ENCODE measurements at regions not wholly inside any gene's neighbourhood (a gene's known extent, or its start where the extent isn't known, plus 50 kb on each side); places are given as distances from the start of the nearest gene placed in this dataset.
"Not testable (repeated sequence)": the region's sequence is repeated elsewhere in the genome, so short reads cannot be mapped to it uniquely, and the experiment has no call there.

DNA sequence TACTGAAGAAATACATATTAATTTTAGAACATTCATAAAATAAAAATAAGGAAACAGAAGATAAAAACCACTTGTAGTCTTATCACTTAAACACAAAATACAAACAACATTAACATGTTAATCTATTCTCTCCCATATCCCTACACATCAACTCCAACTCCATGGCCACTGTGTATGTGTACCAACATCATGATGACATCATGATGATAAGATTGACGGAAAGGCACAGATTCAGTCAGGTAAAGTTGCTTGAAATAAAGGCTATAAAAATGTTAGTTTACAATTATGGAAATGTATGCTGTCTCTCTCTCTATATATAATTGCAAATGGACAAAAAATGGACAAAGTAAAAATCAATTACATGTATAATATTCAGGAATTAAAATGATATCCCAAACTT, 388.5 kb upstream of the UBE2E3 start:
- no peak for DNase-seq

DNA sequence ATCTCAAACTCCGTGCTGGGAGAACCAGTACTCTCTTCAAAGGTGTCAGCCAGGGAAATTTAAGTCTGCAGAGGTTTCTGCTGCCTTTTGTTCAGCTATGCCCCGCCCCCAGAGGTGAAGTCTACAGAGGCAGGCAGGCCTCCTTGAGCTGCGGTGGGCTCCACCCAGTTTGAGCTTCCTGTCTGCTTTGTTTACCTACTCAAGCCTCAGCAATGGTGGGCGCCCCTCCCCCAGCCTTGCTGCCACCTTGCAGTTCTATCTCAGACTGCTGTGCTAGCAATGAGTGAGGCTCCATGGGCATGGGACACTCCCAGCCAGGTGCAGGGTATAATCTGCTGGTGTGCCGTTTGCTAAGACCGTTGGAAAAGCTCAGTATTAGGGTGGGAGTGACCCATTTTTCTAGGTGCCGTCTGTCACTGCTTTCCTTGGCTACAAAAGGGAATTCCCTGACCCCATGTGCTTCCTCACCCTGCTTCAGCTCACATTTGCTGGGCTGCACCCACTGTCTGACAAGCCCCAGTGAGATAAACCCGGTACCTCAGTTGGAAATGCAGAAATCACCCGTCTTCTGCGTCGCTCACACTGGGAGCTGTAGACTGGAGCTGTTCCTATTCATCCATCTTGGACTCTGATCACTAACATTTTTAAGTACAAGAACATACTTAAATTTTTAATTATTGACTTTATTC, 389.2 kb upstream of the UBE2E3 start:
- DNase-seq: not testable (repeated sequence)

DNA sequence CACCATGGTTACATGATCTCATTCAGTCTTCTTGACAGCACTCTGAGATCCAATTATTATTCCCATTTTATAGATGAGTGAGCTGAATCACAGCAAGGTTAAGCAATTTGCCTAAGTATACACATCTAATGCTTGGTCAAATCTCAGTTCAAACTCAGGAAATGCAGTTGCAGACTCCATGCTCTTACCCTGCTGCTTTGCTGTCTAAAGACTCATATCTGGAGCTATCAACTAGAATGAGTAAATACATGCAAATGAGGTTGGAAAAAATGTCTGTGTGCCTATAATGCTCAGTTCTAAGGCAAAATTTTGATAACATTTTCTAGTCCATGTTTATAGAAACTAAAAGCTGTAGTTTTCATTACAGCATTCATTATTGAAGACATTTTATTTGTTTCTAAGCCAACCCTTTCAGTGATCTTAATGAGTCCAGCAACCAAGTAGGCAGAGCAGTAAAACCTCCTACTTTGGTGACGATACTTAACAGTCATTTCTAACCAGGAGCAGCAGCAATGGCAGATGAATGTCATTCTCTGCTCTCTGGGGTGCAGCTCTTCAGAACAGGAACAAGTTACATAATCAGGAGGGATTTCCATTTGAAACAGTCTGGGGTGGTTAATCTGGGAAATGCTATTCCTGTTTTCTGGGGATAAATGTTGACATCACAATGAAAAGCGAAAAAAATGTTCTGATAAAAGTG, 396.8 kb upstream of the UBE2E3 start:
- DNase-seq: no peak

DNA sequence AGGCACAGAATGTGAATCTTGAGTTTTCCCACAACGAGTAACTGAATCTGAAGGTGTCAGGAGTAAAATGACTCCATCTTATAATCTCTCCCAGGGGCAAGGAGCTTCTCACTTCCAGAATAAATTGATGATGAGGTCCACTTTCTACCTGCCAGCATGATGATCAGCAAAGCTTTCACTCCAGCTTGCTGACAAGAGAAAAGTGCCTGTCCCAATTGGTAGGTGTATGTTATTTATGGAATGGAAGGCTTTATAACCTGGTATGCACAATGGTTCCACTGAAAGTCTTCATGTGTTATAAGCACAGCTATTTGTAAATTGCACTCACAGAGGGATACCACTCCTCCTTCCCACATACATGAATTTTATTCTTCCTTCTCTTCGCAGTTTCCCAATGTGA, 401.0 kb upstream of the UBE2E3 start:
- DNase-seq: no peak

DNA sequence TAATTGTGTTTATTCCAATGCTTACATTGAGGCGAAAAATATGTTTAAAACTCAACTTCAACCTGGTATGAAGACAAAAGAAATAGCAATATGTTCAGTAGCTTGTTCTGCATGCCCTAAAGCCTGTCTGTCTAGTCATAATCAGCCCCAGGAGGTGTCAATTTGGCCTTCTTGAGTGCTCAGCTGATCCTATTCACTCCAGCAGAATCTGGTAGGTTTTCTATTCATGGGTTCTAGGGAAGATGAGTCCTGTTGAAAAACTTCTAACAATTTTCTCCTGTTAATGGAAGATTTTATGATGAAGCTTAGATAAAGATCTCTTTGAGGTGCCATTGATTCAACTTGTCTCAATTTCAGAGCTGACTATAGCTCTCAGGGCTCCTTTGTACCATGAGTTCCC, 402.0 kb upstream of the UBE2E3 start:
- DNase-seq: no peak

DNA sequence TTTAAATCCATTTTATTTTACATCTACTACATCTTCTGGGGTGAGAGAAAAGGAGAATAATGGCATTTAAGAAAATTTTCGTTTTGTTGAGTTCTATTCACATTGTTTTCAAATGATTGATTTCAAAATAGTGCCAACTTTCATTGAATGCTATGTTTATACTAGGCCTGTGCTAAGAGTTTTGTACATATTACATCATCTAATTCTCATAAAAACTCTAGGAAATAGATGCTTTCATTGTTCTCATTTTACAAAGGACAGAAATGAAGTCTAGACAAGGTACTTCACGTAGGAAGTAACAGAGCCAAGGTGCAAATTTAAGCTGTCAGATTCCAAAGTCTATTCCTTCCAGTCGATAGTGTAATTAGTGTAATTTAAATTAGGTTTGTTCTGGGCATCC, 402.8 kb upstream of the UBE2E3 start:
- DNase-seq: no peak

DNA sequence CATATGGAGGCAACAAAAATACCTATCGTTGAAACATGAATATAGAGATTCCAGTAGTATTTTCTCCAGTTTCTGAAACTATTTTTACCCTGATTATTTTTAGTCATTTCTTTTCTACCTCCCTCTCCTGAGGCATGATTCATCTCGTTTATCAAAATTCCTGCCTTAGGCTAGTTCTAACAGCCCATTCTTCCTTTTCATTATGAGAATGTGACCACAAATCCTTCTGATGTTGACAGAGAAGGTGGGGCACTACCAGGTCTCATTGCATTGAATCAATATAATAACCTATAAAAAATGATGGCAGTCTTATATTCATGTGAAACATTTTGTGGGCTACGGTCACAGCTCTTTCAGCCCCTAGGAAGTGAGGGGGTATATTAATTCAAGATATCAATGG, 406.5 kb upstream of the UBE2E3 start:
- no peak for DNase-seq

DNA sequence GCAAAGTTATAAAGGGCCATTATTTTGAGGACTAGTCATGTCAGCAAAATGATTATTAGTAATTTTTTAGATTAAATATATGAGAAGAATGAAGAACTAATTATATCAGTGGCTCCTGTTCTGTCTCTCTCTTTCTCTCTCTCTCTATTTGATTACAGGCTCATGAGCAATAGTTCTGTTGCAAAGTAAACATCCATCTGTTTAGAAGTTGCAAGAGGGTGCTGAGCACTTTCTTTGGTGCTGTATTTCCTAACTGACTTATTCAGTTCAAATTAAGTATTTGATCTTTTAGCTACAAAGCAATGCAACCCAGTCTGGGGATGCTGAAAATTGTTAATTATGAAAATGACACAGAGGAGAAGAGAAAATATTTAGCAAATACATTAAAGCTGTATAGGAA, 408.1 kb upstream of the UBE2E3 start:
- DNase-seq: no peak

DNA sequence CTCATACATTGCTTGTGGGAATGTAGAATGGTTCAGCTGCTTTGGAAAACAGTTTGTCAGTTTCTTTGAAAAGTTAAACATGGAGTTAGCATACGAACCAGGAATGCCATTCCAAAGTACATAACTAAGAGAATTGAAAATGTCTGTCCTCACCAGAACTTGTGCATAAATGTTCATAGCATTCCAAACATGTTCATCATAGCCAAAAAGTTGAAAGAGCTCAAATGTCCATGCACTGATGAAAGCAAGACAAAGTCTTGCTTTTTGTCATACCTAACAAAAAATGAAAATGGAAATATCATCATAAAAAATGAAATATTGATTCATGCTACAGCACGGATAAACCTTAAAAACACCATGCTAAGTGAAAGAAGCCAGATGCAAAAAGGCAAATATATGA, 408.8 kb upstream of the UBE2E3 start:
- no peak for DNase-seq

DNA sequence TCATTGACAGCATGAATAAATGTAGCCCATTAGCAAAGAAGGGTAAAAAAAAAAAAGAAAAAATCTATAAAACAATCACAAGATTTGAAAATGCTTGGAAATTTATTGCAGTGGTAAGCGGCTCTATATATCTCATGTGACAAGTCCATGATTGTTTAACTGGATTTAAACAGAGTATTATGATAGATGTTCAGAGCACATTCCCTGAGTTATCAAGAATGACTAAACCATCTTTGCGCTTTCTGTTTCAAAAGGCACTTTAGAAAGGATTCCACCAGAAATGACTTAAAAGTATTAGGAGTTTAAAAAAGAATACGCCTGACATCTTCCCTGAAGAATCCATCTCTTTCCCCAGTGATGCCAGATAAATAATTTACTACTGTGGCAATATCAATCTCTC, 409.5 kb upstream of the UBE2E3 start:
- no peak for DNase-seq

DNA sequence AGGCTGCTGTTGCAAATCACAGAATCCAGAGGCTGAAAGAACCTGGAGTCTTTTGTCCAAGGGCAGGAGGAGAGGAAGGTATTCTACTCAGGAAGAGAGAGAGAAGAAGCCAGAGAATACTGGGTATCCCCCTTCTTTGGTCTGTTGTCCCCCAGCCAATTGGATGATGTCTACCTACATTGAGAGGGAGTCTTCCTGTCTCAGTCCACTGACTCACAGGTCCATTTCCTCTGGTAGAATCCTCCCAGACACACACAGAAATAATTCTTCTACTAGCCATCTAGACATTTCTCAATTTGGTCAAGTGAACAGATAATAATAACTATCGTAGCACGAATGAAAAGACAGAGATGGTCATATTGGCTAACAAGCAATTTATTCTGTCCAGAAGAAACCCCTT, 416.4 kb upstream of the UBE2E3 start:
- DNase-seq: no peak

DNA sequence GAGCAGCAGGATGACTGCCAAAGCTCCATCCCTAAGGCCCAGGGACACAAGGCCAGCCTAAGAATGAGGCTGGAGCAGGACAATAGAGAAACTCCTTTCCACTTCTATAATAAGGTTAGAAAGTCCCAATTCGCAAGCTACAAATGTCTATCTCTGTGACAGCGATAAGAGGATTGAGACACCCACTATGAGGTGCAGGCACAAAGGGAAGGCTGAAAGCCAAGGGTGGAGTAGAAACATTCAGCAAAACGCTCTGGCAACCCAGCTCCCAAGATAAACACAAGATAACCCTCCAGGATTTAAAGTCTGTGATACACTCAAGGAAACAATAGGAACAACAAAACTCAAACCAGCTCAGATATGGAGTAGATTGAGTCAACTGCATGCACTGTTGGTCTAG, 418.0 kb upstream of the UBE2E3 start:
- DNase-seq: no peak

DNA sequence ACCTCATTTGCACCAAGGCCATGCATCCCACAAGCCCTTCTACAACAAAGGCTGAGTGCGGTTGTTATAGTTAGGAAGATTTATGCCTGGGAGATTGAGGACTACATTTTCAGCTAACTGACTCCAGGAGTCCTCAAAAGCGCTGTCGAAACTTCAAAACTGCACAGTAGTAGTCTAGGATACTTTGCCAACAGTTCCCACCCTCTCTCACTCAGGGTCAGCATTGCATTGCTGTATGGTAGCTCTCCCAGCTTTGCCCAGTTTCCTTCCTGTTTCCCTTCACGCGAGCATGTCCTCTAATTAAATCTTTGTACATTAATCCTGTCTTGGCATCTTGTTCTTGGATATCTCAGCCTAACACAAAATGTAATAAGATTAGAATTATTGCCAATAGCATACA, 420.6 kb upstream of the UBE2E3 start:
- DNase-seq: no peak

DNA sequence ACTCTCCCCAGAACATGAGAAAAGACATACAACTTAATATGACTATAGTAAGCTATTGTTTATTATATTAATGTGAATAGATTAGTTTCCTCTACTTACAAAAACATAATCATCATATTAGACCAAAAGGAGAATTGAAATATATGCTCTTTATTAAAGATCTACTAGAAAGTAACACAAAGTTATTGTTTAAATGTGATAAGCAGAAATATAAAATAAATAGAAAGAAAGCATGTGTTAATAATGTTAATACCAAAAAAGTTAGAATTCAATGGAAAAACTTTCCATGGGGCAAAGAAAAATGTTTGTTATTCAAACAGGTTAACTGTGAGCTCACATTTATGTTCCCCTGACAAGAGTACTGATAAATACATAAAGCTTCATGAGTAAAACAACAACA, 421.4 kb upstream of the UBE2E3 start:
- no peak for DNase-seq

DNA sequence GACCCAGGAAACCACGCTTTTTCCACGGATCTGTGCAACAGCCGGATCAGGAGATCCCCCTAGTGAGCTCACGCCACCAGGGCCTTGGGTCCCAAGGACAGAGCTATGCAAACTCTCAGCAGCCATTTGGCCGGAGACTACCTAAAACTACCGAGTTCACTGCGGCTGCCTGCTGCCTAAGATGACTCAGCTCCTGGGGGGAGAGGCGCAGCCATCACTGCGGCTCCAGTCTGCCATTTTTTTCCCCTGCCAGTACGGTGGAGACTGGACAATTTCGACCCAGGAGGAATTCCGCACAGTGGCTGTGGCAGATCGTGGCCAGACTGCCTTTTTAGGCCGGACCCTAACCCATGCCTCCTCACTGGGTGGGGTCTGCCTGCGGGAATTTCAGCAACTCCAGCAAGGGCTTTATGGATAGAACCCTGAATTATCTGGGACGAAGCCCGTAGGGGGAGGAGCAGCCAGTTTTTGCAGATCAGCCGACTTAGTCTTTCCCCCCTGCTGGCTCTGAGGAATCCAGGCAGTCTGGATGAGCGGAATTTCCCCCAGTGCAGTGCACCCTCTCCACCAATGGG, 424.9 kb upstream of the UBE2E3 start:
- DNase-seq: no peak

DNA sequence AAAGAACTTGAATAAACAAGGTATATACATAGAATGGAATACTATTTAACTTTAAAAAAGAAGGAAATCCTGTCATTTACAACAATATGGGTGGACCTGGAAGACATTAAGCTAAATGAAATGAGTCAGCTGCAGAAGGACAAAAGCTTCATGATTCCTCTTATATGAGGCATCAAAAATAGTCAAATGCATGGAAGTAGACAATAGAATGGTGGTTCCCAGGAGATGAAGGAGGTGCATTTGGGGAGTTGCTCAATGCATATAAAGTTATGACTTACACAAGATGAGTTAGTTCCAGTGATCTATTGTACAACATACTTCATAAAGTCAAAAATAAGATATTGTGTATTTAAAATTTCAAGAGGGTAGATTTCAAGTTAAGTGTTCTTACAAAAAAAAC, 426.1 kb upstream of the UBE2E3 start:
- DNase-seq: no peak

DNA sequence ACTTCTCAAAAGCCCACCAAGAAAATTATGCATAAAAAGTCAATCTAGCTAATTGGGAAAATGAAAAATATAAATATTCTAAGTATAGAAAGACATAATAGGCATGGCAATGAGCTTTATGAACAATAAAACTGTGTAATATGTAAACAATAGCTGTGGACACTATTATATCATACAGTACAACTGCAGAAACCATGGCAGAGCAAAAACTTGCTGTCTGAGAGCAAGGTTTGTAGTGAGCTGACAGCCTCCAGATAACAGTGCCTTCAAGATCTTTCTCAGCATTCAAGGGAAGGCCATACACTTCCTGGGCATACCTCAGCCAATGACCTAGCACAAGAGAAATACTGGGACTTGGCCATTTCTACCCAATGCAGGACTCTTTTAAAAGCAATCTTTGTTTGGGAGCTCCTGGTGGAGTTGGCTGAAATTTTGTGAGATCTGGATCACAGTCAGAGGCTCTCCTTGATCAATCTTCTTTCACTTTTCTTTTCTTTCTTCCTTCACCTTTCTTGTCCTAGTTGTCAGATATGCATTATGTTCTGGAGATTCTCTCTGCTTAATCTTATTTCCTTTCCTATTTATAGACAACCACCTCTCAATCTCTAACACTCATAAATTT, 427.2 kb upstream of the UBE2E3 start:
- DNase-seq: no peak

DNA sequence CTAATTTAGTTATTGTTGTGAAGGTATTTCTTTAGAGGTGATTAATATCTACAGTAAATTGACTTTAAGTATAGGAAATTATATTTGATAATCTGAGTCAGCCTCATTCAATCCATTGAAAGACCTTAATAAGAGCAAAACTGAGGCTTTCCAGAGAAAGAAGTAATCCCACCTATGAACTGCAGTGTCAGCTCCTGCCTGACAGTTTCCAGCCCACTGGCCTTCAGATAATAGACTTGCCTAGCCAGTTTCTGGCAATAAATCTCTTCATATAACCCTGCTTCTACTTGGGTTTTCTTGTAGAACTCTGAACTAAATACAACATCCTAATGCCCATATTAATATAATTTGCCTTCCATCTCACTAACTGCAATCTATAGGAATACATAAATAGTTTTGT, 437.9 kb upstream of the UBE2E3 start:
- DNase-seq: no peak

DNA sequence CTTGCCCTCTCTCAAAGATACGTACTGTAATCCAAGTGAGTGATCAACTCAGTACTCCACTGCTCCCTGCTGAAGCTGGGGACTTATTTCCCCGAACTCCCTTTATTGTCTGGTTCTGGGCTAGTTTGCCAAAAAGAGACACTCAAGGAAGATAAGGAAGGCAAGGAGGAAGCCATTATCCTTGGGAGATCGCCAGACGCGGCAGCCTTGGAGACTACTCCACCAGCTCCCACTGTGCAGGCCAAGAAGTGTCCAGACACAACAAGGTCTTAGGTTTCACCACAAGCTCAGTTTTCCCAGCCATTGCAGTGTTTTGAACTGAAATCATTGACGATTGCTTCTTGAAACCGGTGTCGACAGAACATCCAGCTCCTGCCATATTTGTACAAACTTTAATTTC, 439.6 kb upstream of the UBE2E3 start:
- DNase-seq: no peak

DNA sequence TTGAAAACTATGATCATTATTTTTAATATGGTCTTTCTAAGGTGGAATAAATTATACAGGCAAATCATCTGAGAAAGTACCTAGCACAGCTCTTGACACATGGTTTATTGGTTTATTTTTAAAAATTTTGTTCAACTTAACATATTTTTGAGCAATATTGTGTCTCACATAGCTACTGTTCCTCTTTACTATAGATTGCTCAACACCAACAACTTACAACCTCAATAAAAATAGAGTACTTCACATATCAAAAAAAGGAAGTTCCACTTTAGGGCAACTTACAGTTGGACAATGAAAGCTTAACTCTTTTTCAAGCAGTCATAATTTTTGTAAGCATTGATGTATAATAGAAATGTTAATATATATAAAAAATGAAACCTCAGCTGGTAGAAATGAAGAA, 440.9 kb upstream of the UBE2E3 start:
- DNase-seq: no peak

DNA sequence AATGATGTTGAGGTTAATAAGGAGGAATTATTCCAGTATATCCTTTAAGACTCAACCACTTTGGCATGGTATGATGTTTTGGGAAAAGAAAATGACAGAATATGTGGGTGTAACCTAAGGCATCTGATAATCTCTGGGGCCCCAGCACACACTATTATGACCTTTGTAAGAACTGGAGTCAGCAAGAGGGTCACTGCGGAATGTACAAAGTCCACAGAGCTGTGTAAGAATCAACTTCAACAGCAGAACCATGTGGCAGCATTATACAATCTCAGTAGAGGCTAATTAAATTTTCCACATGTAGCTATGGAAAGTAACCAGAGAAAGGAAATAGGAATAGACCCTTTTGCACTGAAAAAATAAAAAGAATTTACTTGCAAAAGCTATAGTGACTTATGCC, 445.1 kb upstream of the UBE2E3 start:
- no peak for DNase-seq

DNA sequence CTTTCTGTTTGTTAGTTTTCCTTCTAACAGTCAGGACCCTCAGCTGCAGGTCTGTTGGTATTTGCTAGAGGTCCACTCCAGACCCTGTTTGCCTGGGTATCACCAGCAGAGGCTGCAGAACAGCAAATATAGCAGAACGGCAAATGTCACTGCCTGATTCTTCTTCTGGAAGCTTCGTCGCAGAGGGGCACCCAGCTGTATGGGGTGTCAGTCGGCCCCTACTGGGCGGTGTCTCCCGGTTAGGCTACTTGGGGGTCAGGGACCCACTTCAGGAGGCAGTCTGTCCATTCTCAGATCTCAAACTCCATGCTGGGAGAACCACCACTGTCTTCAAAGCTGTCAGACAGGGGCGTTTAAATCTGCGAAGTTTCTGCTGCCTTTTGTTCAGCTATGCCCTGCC, 448.6 kb upstream of the UBE2E3 start:
- DNase-seq: not testable (repeated sequence)

DNA sequence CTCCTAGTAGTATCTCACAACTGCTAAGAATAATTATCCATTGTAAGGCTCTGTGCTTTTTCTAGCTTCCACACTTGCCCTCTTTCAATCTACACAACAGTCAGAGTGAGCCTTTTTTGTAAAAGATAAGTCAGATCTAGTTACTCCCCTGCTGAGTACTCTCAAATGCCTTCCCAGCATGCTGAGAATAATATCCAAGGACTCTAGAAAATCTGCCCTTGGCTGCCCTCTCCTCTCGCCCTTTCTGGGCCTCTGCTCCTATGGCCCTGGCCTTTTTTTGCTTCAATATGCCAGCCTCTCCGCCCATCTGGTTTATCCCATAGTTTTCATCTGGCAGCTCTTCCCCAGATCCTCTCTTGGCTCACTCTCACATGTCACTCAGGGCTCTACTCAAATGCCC, 455.9 kb upstream of the UBE2E3 start:
- no peak for DNase-seq

DNA sequence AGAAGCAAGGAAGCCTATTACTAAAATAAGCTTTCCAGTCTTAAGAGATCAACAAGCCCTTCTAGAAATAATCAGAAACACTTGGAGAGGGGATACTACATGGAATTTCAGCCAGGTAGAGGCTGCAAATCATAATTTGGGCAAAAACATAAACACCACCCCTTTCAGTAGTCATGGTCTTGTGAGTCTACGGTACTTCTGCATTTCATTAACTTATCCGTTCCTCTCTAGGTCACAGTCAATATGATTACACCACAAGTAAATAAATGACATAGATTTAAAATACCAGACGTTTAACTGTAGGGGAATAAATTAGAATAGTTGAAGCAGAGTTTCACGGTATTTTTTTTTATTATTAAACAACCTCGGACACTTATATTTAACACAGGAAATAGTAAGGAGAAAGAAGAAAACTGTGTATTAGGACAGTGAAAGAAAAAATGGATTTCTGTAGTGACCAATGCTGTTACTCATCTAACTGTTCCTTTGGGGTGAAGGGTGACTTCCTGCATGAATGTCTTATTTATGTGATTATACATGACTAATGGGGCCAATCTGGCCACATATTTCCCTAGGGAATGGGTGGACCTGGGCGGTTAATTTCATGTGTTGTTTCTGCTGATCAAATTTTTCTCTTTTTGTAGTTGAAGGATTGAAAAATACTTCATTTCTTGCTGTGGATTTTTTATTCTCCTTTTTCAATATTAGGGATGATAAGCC, 456.6 kb upstream of the UBE2E3 start:
- peak; percentile 22 for DNase-seq

Measured in T1000 (cell line).